ENCODE measurements at regions not wholly inside any gene's neighbourhood (a gene's known extent, or its start where the extent isn't known, plus 50 kb on each side); places are given as distances from the start of the nearest gene placed in this dataset.
"Not testable (repeated sequence)": the region's sequence is repeated elsewhere in the genome, so short reads cannot be mapped to it uniquely, and the experiment has no call there.

- not testable (repeated sequence) for TF ChIP-seq JUND (CRISPR knock-in tag; IDR thresholded peaks at IDR 0.05); DRAP1 (CRISPR knock-in tag; IDR thresholded peaks at IDR 0.05); RBM39 (IDR thresholded peaks at IDR 0.05; ENCODE audit: low read depth, low read length, poor library complexity, severe bottlenecking); ZNF543 (CRISPR knock-in tag; IDR thresholded peaks at IDR 0.05); FOXK1 (CRISPR knock-in tag; IDR thresholded peaks at IDR 0.05; ENCODE audit: borderline replicate concordance, low read depth); ZSCAN29 (CRISPR knock-in tag; conservative IDR thresholded peaks at IDR 0.05)
These were observed 136.8 kb downstream of the ZNF608 start for GRCh38 chr5:124609685-124610084.
